H9 (cell line): ENCODE measurements at regions not wholly inside any gene's neighbourhood (a gene's known extent, or its start where the extent isn't known, plus 50 kb on each side); places are given as distances from the start of the nearest gene placed in this dataset.

Experiments used
- DNase-seq: peaks from one replicate; pipeline ENCODE4 v3.0.0-alpha.2; 2017
- H2AFZ ChIP-seq: one replicate; pipeline ENCODE4 v1.6.1; 2013; ENCODE audit warnings: mild to moderate bottlenecking, low read length, control low read depth, moderate library complexity
- H2AK5ac ChIP-seq: 2 replicates; pipeline ENCODE4 v1.6.1; 2013; ENCODE audit warnings: low read length, control low read depth, mixed read lengths; ENCODE audit not compliant: insufficient read length
- H2BK120ac ChIP-seq: one replicate; pipeline ENCODE4 v1.6.1; 2013; ENCODE audit warnings: low read depth, mild to moderate bottlenecking, low read length, control low read depth, inconsistent platforms; ENCODE audit not compliant: poor library complexity, severe bottlenecking
- H2BK12ac ChIP-seq: 2 replicates; pipeline ENCODE4 v1.6.1; 2013; ENCODE audit warnings: low read length, control low read depth, mixed read lengths, low read depth; ENCODE audit not compliant: insufficient read length
- H2BK15ac ChIP-seq: 2 replicates; pipeline ENCODE4 v1.6.1; 2013; ENCODE audit warnings: low read depth, low read length, control low read depth
- H2BK20ac ChIP-seq: one replicate; pipeline ENCODE4 v1.6.1; 2013; ENCODE audit warnings: low read depth, mild to moderate bottlenecking, low read length, control low read depth, inconsistent platforms; ENCODE audit not compliant: poor library complexity, severe bottlenecking
- H2BK5ac ChIP-seq: 2 replicates; pipeline ENCODE4 v1.6.1; 2013; ENCODE audit warnings: low read length, control low read depth, mixed read lengths; ENCODE audit not compliant: insufficient read length
- H3K14ac ChIP-seq: 2 replicates; pipeline ENCODE4 v1.6.1; 2013; ENCODE audit warnings: low read length, control low read depth; ENCODE audit not compliant: insufficient read depth
- H3K18ac ChIP-seq: 2 replicates; pipeline ENCODE4 v1.6.1; 2013; ENCODE audit warnings: low read depth, mild to moderate bottlenecking, mixed read lengths, low read length, control low read depth; ENCODE audit not compliant: insufficient read length
- H3K23ac ChIP-seq: 2 replicates; pipeline ENCODE4 v1.6.1; 2013; ENCODE audit warnings: low read length, control low read depth, mixed read lengths, low read depth; ENCODE audit not compliant: insufficient read length
- H3K23me2 ChIP-seq: 2 replicates; pipeline ENCODE4 v1.6.1; 2013; ENCODE audit warnings: low read depth, mild to moderate bottlenecking, mixed read lengths, low read length, control low read depth; ENCODE audit not compliant: insufficient read length, poor library complexity, severe bottlenecking
- H3K27ac ChIP-seq: 2 replicates; pipeline ENCODE4 v1.5.1; 2013; ENCODE audit warnings: low read length, control low read depth, mixed read lengths, low read depth; ENCODE audit not compliant: insufficient read length
- H3K27me3 ChIP-seq: 2 replicates; pipeline ENCODE4 v1.6.1; 2013; ENCODE audit warnings: low read length, control low read depth, inconsistent platforms; ENCODE audit not compliant: insufficient read depth
- H3K4ac ChIP-seq: 2 replicates; pipeline ENCODE4 v1.6.1; 2013; ENCODE audit warnings: low read depth, mild to moderate bottlenecking, control low read depth, inconsistent platforms, low read length, moderate library complexity
- H3K4me1 ChIP-seq: 2 replicates; pipeline ENCODE4 v1.6.1; 2013; ENCODE audit warnings: low read length, control low read depth, inconsistent platforms; ENCODE audit not compliant: insufficient read depth
- H3K4me2 ChIP-seq: 2 replicates; pipeline ENCODE4 v1.6.1; 2013; ENCODE audit warnings: low read length, control low read depth, mixed read lengths; ENCODE audit not compliant: insufficient read length, insufficient read depth
- H3K56ac ChIP-seq: 2 replicates; pipeline ENCODE4 v1.6.1; 2013; ENCODE audit warnings: low read depth, mild to moderate bottlenecking, mixed read lengths, low read length, control low read depth; ENCODE audit not compliant: insufficient read length
- H3K79me1 ChIP-seq: 2 replicates; pipeline ENCODE4 v1.6.1; 2013; ENCODE audit warnings: low read depth, mild to moderate bottlenecking, moderate library complexity, low read length, control low read depth, inconsistent platforms; ENCODE audit not compliant: insufficient read depth, poor library complexity, severe bottlenecking
- H3K79me2 ChIP-seq: 2 replicates; pipeline ENCODE4 v1.6.1; 2013; ENCODE audit warnings: low read length, control low read depth, inconsistent platforms; ENCODE audit not compliant: insufficient read depth
- H3K9ac ChIP-seq: 2 replicates; pipeline ENCODE4 v1.6.1; 2013; ENCODE audit warnings: low read length, control low read depth, mixed read lengths; ENCODE audit not compliant: insufficient read length; ENCODE audit errors: extremely low read depth
- H3K9me3 ChIP-seq: one replicate; pipeline ENCODE4 v1.6.1; 2013; ENCODE audit warnings: low read depth, low read length, inconsistent platforms; ENCODE audit not compliant: control insufficient read depth
- H3T11ph ChIP-seq: one replicate; pipeline ENCODE4 v1.6.1; 2013; ENCODE audit warnings: mild to moderate bottlenecking, low read length, control low read depth, inconsistent platforms
- H4K20me1 ChIP-seq: one replicate; pipeline ENCODE4 v1.6.1; 2013; ENCODE audit not compliant: control insufficient read depth, insufficient read length, insufficient read depth
- H4K5ac ChIP-seq: 2 replicates; pipeline ENCODE4 v1.6.1; 2013; ENCODE audit warnings: low read depth, mild to moderate bottlenecking, mixed read lengths, low read length, control low read depth; ENCODE audit not compliant: insufficient read length
- H4K8ac ChIP-seq: replicated peaks from 2 replicates; pipeline ENCODE4 v1.6.1; 2013; ENCODE audit warnings: low read length, control low read depth, mixed read lengths, low read depth; ENCODE audit not compliant: insufficient read length
- H4K91ac ChIP-seq: 2 replicates; pipeline ENCODE4 v1.6.1; 2013; ENCODE audit warnings: low read depth, mild to moderate bottlenecking, moderate library complexity, mixed read lengths, low read length, control low read depth; ENCODE audit not compliant: insufficient read length
- H3K27ac Mint-ChIP-seq, 3 experiments: 2 replicates in 2 of 3; 3 replicates in 1 of 3; pipeline ENCODE4 v1.8.0; 2020 to 2021; ENCODE audit warnings: mixed read lengths in 3 of 3, mild to moderate bottlenecking in 1 of 3, moderate library complexity in 1 of 3
- H3K27me3 Mint-ChIP-seq: 2 replicates; pipeline ENCODE4 v1.8.0; 2021; ENCODE audit warnings: low read depth, mild to moderate bottlenecking, moderate library complexity, mixed read lengths
- H3K36me3 Mint-ChIP-seq, 3 experiments: 2 replicates in 2 of 3; 3 replicates in 1 of 3; pipeline ENCODE4 v1.8.0; 2020 to 2021; ENCODE audit warnings: low read depth in 3 of 3, mixed read lengths in 3 of 3; ENCODE audit not compliant: insufficient read depth in 1 of 3
- H3K4me1 Mint-ChIP-seq, 2 experiments: 2 replicates each; pipeline ENCODE4 v1.8.0; 2020; ENCODE audit warnings: mixed read lengths in 2 of 2
- H3K4me3 Mint-ChIP-seq, 2 experiments: 2 replicates in 1 of 2; 3 replicates in 1 of 2; pipeline ENCODE4 v1.8.0; 2020 to 2021; ENCODE audit warnings: mild to moderate bottlenecking in 2 of 2, mixed read lengths in 2 of 2, moderate library complexity in 1 of 2
- H3K9me3 Mint-ChIP-seq, 2 experiments: 2 replicates in 1 of 2; 3 replicates in 1 of 2; pipeline ENCODE4 v1.8.0; 2020; ENCODE audit warnings: mild to moderate bottlenecking in 2 of 2, mixed read lengths in 2 of 2, moderate library complexity in 1 of 2
- CTCF ChIP-seq: fragments of 200-600 bp; sonication (generic); conservative IDR thresholded peaks from 3 replicates; pipeline ENCODE4 v1.8.0; 2021; ENCODE audit warnings: antibody characterized with exemption, mild to moderate bottlenecking
- WGBS: extraction: QIAGEN DNeasy Blood & Tissue Kit; methylation state at CpG from one replicate; pipeline ENCODE4 v1.1.7; 2013; ENCODE audit warnings: missing lambda C conversion rate, low lambda C conversion rate, mixed read lengths; ENCODE audit not compliant: insufficient read length; ENCODE audit errors: extremely low coverage; 5-methylcytosine and 5-hydroxymethylcytosine counted together

DNA sequence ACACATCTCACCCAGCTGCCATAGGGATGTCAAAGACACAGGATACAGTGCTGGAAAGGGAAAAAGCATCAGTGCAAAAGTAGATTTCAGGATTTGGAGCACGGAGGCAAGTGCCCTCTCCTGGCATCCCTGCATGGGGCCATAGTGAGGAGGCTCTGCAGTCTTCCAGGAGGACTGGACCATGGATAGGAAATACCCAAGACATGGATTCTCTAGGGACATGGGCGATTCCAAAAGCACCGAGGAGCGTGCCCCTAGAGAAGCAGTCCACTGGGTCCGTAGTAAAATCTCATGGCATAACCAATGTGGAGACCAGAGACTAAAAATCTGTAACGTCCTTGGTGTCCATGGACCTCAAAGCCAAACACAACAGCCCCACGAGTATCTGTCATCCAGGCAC is 818.2 kb downstream of the KCNJ18 start:
- no peaks in the 10 kb centered on the region for H3K4me1 Mint-ChIP-seq

More for the DNA sequence above, 818.2 kb downstream of the KCNJ18 start:
- Histone ChIP-seq H3K56ac (no peak overlapping the region), H2AFZ (no peak overlapping the region), H3K23me2 (no peaks in the 10 kb centered on the region), H4K91ac (no peak overlapping the region), H3K27me3 (no peaks in the 10 kb centered on the region), H3K9ac (no peak overlapping the region), H2BK15ac (no peak overlapping the region), H3K27ac (no peak overlapping the region), H3K18ac (no peak overlapping the region), H3K79me2 (no peaks in the 10 kb centered on the region), H3T11ph (no peak overlapping the region), H4K8ac (no peak overlapping the region), H3K79me1 (no peaks in the 10 kb centered on the region), H3K9me3 (peaks cover 84% of the 10 kb centered on the region), H4K5ac (no peak overlapping the region), H2AK5ac (no peak overlapping the region), H2BK120ac (no peak overlapping the region), H3K4ac (no peak overlapping the region), H3K4me1 (no peaks in the 10 kb centered on the region), H3K14ac (no peak overlapping the region), H3K4me2 (no peak overlapping the region), H4K20me1 (no peaks in the 10 kb centered on the region), H2BK12ac (no peak overlapping the region), H2BK20ac (no peak overlapping the region), H3K23ac (no peak overlapping the region), H2BK5ac (no peak overlapping the region)
- H3K9me3 Mint-ChIP-seq: peaks cover 89 to 94% of the 10 kb centered on the region in 2 experiments
- DNase-seq: no peak
- no peak overlapping the region for H3K4me3 Mint-ChIP-seq
- H3K36me3 Mint-ChIP-seq: peaks cover 4 to 14% (median 8%) of the 10 kb centered on the region in 3 experiments; a peak in 5 of 7 replicates
- peaks cover 1% of the 10 kb centered on the region; the same call in 1 of the 2 replicates for H3K27me3 Mint-ChIP-seq
- TF ChIP-seq CTCF: no peak
- no peak overlapping the region for H3K27ac Mint-ChIP-seq
- no CpG with 5 or more reads among the region's 7 CpGs for WGBS
